Muscle layer of duodenum (tissue), 2 donors: ENCODE measurements at regions not wholly inside any gene's neighbourhood (a gene's known extent, or its start where the extent isn't known, plus 50 kb on each side); places are given as distances from the start of the nearest gene placed in this dataset.
"Not testable (repeated sequence)": the region's sequence is repeated elsewhere in the genome, so short reads cannot be mapped to it uniquely, and the experiment has no call there.

Experiments
- H3K27ac ChIP-seq: one replicate; pipeline ENCODE4 v1.7.0; 2013; ENCODE audit warnings: mild to moderate bottlenecking, low read length
- H3K27me3 ChIP-seq: one replicate; pipeline ENCODE4 v1.7.0; 2013; ENCODE audit warnings: low read depth, mild to moderate bottlenecking, control low read depth, low read length
- H3K36me3 ChIP-seq, 2 donors: one replicate each; pipeline ENCODE4 v1.7.0; 2013; ENCODE audit warnings: low read length in 2 of 2, control low read depth in 1 of 2, mild to moderate bottlenecking in 1 of 2; ENCODE audit not compliant: insufficient read depth in 2 of 2, control insufficient read depth in 1 of 2
- H3K4me1 ChIP-seq, 2 donors: one replicate each; pipeline ENCODE4 v1.7.0; 2013; ENCODE audit warnings: low read length in 2 of 2, mild to moderate bottlenecking in 2 of 2, control low read depth in 1 of 2, moderate library complexity in 1 of 2; ENCODE audit not compliant: insufficient read depth in 2 of 2, control insufficient read depth in 1 of 2
- H3K4me3 ChIP-seq, 2 donors: one replicate each; pipeline ENCODE4 v1.7.0; 2013; ENCODE audit warnings: low read length in 2 of 2, low read depth in 1 of 2, mild to moderate bottlenecking in 1 of 2
- H3K9me3 ChIP-seq, 2 donors: one replicate each; pipeline ENCODE4 v1.7.0; 2013; ENCODE audit warnings: low read length in 2 of 2, control low read depth in 1 of 2, mild to moderate bottlenecking in 1 of 2; ENCODE audit not compliant: control insufficient read depth in 1 of 2
- donor health status: healthy.

DNA sequence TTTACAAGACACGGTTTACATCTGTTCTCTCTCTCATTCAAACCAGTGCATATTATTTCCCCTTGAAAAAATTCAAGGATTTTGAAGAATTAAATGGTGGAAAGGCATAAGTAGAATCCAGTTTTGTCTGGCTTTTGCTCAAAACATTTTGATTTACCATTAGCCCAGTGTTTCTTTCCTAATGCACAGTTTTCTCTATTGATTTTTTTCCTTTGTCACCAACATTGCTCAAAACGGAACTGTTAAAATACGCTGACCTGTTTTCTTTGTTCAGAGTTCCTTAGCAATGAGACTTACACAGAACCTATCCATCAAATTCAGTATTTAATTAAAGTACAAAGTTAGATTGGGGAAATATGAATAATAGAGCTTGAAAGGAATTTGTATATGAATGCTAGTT lies 162.4 kb downstream of the S1PR1 start:
- no peaks in the 10 kb centered on the region for H3K27me3 ChIP-seq
- H3K9me3 ChIP-seq = no peaks in the 10 kb centered on the region
- H3K36me3 ChIP-seq = no peaks in the 10 kb centered on the region
- H3K27ac ChIP-seq = no peak overlapping the region
- H3K4me3 ChIP-seq = no peak overlapping the region
- no peaks in the 10 kb centered on the region for H3K4me1 ChIP-seq

DNA sequence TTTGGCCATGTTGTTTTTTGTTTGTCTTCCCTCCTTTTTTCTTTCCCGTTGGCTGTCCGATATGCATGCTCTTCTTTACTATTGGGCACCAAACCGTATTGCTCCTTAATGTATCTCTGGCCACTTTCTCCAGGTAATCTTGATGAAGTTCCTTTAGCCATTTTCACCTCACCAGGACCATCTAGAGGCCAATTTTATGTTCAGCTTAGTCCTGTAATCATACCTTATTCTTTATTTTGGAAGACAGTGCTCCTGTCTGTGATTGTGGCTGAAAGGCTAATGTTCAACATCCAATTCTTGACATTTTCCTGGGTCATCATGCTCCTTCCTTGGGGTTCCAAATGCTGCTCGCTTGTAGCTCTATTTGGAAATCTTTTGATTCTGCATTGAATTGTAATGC lies 169.5 kb downstream of the S1PR1 start:
- H3K4me1 ChIP-seq = no peaks in the 10 kb centered on the region
- H3K36me3 ChIP-seq = no peaks in the 10 kb centered on the region
- no peaks in the 10 kb centered on the region for H3K27me3 ChIP-seq
- H3K27ac ChIP-seq = no peak overlapping the region
- H3K9me3 ChIP-seq = peaks cover 0 to 3% of the 10 kb centered on the region in 2 donors
- H3K4me3 ChIP-seq = no peak overlapping the region

DNA sequence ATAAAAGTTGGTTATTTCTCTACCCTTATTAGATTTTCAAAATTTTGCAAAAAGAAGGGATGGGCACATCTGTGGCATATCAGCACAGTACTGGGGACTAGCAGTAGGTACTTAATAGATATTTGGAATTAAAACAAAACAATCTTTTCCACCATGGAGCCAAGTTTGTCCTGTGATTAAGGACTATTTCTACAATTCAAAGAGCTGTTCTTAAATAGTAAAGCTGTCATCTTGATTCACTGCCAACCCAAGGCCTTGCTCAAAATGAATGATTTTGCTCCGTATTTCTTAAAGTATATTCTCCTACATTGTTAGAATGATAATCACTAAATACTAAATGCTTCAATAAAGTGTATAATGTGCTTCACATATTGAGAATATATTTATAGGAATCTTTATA lies 169.9 kb downstream of the S1PR1 start:
- H3K4me3 ChIP-seq = no peak overlapping the region
- H3K4me1 ChIP-seq = no peaks in the 10 kb centered on the region
- no peak overlapping the region for H3K27ac ChIP-seq
- no peaks in the 10 kb centered on the region for H3K27me3 ChIP-seq
- H3K9me3 ChIP-seq = peaks cover 0 to 4% of the 10 kb centered on the region in 2 donors
- H3K36me3 ChIP-seq = no peaks in the 10 kb centered on the region

DNA sequence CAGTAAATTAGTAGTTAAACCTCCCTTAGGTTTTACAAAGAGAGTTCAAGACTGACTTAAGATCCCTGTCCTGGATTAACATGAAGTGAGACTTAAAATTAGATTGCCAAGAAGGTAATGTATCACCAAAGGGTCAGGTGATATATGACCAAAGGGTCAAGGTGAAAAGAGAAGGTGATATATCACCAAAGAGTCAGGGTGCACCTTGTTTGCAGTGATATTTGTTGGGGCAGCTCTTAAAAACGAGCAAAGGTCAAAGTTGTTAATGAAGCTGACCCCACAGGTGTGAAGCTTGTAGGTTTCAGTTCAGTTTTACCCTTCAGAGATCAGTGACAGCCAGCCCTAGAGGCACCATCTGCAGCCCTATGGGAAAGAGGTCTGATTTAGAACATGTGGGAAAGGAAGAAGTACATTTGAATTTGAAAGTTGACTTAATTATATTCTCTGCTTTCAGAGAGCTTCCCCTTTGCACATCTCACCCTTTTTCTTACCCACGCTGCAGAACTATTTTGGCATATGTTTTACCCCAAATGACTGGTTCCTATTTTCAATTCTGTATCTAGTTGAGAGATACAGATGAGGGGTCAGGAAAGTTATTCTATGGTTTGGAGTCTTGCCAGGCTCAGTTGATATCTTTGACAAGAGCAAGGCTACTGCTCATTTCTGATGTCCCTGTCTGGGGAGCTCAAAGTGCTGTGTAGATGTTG lies 170.8 kb downstream of the S1PR1 start:
- Histone ChIP-seq H3K9me3 (peaks cover 0 to 4% of the 10 kb centered on the region in 2 donors), H3K27ac (no peak overlapping the region), H3K4me1 (no peaks in the 10 kb centered on the region), H3K4me3 (no peak overlapping the region), H3K27me3 (no peaks in the 10 kb centered on the region), H3K36me3 (no peaks in the 10 kb centered on the region)

DNA sequence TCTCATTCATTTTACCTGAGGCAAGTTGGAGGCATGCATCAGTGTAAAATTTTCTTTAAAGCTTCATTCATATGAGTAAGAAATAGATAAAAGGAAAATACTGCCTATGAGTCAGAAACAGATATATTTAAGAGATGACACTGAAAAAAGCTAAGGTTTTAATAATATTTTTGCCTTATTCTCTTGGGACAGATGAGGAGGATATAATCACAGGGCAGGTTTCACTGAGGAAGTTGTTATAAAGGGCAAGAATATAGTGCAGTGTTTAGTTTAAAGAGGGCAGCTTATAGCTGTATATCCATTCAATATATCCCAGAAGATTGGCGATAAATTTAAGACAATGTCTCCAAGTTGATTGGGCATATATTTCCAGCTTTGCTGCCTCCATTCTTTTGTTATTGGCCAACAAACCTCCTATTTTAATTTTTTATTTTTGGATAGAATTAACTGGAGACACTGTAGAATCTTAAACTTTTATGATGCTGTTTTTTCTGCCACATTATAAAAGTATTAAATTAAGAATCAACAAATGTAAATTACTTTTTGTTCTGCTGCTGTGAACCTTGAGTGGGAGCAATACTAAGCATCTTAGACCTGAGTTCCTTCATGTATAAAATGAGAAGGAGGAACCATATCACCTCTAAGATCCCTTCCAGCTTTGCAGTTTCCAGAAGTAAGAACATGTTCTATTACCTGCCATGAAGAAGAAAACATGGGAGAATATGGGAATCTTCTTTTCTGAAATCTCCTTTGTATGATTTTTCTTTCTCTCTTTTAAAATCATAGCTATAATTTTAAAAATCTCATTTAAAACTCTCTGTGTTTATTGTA lies 171.6 kb downstream of the S1PR1 start:
- H3K9me3 ChIP-seq = peaks cover 0 to 4% of the 10 kb centered on the region in 2 donors
- H3K4me3 ChIP-seq = no peak overlapping the region
- H3K4me1 ChIP-seq = no peaks in the 10 kb centered on the region
- no peak overlapping the region for H3K27ac ChIP-seq
- no peaks in the 10 kb centered on the region for H3K36me3 ChIP-seq
- no peaks in the 10 kb centered on the region for H3K27me3 ChIP-seq

DNA sequence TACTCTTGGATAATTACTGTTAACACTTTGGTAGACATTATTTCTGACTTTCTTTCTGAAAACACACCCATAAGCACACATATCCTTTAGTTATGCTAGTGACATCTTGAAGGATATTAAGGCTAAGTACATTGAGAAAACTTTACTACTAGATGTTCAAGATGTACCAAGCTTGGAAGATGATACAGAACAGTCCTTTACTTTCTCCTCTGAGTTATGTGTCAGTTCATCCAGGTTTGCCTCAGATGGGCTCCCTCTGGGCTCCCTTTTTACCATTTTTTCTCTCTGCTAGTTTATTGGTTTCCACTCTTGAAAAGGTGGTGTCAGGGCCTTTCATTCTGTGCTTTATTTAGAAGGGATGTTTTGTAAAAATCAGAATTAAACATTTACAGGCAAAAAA lies 172.3 kb downstream of the S1PR1 start:
- H3K4me3 ChIP-seq = no peak overlapping the region
- no peaks in the 10 kb centered on the region for H3K27me3 ChIP-seq
- no peaks in the 10 kb centered on the region for H3K4me1 ChIP-seq
- H3K9me3 ChIP-seq = peaks cover 0 to 4% of the 10 kb centered on the region in 2 donors
- no peak overlapping the region for H3K27ac ChIP-seq
- H3K36me3 ChIP-seq = no peaks in the 10 kb centered on the region

DNA sequence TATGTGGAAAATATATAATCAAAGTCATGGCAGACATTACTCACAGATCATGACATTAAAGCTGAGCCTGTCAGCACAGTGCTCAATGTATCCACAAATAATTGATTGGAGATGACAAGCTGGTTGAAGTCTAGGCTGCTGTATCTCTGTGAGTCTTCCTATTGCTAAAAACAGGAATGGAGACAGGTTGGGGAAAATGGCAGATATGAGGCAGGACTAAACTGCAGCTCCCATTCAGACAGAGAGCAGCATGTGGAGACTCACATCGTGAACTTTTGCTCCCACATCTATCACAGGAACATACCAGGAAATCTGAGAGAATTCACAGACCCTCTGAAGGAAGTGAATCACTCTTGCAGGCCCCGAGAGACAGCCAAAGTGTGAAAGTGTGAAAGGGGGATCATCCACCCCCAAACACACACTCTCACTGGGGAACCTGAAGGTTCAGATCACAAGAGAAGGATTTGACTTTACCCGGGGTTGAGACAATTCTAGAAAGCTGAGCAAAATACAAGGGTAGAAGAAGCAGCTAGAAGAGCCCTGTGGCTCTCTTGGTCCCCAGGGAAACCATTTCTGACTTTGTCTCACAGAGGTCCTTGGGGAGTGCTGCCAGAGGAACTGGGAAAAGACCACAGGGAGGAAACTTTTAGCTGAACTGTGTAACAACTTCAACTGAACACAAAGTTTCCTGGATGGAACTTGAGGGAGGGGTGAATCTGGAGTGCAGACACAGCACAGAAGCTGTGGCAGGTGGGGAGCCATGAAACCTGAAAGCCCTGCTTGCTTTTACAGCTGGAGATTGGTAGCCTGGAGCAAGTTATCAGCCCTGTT lies 173.4 kb downstream of the S1PR1 start:
- no peaks in the 10 kb centered on the region for H3K27me3 ChIP-seq
- no peak overlapping the region for H3K27ac ChIP-seq

DNA sequence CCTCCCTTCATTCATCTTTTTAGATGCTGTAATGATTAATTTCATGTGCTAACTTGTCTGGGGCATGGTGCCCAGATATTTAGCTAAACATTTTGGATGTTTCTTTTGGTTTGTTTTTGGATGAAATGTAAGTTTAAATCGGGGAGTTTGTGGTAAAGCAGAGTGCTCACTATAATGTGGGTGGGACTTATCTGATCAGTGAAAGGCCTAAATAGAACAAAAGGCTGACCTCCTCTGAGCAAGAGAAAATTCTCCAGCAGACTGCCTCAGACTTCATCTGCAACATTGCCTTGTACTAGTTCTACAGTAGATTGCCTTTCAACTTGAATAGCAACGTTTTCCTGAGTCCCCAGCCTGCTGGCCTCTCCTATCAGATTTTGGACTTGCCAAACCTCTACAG lies 183.6 kb downstream of the S1PR1 start:
- H3K36me3 ChIP-seq = no peaks in the 10 kb centered on the region
- H3K27me3 ChIP-seq = no peaks in the 10 kb centered on the region
- no peak overlapping the region for H3K4me3 ChIP-seq

More for the DNA sequence above, 173.4 kb downstream of the S1PR1 start:
- Histone ChIP-seq H3K4me1 (no peaks in the 10 kb centered on the region), H3K36me3 (no peaks in the 10 kb centered on the region), H3K4me3 (no peak overlapping the region), H3K9me3 (peaks cover 0 to 4% of the 10 kb centered on the region in 2 donors)

DNA sequence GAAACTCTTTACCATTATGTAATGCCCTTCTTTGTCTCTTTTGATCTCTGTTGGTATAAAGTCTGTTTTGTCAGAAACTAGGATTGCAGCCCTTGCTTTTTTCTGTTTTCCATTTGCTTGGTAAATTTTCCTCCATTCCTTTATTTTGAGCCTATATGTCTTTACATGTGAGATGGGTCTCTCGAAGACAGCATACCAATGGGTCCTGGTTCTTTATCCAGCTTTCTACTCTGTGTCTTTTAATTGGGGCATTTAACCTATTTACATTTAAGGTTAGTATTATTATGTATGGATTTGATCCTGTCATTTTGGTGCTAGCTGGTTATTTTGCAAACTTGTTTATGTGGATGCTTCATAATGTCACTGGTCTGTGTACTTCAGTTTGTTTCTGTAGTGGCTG lies 191.3 kb downstream of the S1PR1 start:
- not testable (repeated sequence) for H3K27me3 ChIP-seq, H3K4me3 ChIP-seq, H3K27ac ChIP-seq, H3K9me3 ChIP-seq, H3K4me1 ChIP-seq, H3K36me3 ChIP-seq

More for the DNA sequence above, 183.6 kb downstream of the S1PR1 start:
- Histone ChIP-seq H3K4me1 (no peaks in the 10 kb centered on the region), H3K27ac (no peak overlapping the region), H3K9me3 (peaks cover 0 to 4% of the 10 kb centered on the region in 2 donors)

DNA sequence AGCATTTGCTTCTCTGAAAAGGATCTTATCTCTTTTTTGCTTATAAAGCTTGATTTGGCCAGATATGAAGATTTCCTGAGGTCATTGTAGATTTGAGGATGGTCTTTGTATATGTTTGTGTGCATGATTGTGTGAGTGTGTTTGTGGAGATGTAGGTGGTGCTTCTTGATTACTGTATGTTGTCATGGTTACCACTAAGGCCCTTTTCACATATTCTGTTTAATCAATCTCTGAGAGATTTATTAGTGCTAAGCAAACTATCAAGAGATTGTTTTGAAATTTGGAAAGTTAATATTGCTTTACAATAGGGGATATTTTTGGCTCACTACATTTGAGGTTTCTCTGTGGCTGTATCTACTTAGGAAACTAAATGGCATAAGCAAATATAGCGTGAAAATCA lies 191.7 kb downstream of the S1PR1 start:
- Histone ChIP-seq H3K4me1 (no peaks in the 10 kb centered on the region), H3K36me3 (no peaks in the 10 kb centered on the region), H3K9me3 (peaks cover 0 to 2% of the 10 kb centered on the region in 2 donors), H3K4me3 (no peak overlapping the region), H3K27ac (no peak overlapping the region), H3K27me3 (no peaks in the 10 kb centered on the region)

DNA sequence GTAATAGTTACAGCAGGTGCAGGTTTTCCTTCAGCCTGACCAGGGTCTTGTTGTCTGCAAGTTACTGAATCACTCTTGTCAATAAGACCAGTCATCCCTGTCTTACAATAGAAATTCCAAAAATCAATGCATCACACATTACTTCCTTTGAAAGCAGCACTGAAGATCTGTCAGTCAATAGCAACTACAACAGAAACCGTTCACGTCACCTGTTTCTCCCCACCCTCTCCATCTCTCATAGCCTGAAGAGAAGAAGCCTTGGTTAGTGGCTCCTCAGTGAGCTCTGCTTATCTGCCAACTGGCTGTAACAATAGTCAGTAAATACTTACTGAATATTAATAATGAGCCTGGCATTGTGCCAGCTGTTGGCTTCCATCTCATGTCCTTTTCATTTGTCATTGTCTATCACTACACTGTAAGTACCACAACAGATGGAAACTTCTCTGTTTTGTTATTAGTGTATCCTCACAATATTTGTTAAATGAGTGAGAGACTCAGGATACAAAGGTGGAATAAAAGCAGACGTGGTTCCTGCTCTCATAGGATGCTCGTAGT lies 195.2 kb downstream of the S1PR1 start:
- no peak overlapping the region for H3K4me3 ChIP-seq
- H3K27me3 ChIP-seq = no peaks in the 10 kb centered on the region
- H3K36me3 ChIP-seq = no peaks in the 10 kb centered on the region
- no peaks in the 10 kb centered on the region for H3K9me3 ChIP-seq
- H3K27ac ChIP-seq = no peak overlapping the region
- H3K4me1 ChIP-seq = no peaks in the 10 kb centered on the region
